HG03139 (cell line): ENCODE measurements at regions not wholly inside any gene's neighbourhood (a gene's known extent, or its start where the extent isn't known, plus 50 kb on each side); places are given as distances from the start of the nearest gene placed in this dataset.
"Not testable (repeated sequence)": the region's sequence is repeated elsewhere in the genome, so short reads cannot be mapped to it uniquely, and the experiment has no call there.

ENCODE experiments used
- ATAC-seq: cut with Tn5 transposase; IDR thresholded peaks from one replicate; pipeline ENCODE4 v1.9.1; 2021; ENCODE audit not compliant: unreplicated experiment

DNA sequence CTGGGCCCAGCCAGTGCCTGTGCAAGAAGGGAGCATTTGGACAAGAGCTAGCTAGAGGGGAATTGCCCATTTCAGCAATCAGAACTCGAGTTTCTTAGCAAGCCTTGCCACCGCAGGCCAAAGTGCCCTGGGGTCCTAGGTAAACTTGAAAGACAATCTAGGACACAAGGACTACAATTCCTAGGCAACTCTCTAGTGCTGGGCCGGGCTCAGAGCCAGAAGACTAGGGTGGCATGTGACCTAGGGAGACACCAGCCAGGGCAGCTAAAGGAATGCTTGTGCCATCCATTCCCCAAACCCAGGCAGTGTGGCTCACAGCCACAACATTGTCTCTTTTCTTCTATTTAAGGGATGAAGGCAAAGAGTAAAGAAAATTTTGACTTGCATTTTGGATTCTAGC lies 205.0 kb downstream of the BMP4 start:
- ATAC-seq: no peak

DNA sequence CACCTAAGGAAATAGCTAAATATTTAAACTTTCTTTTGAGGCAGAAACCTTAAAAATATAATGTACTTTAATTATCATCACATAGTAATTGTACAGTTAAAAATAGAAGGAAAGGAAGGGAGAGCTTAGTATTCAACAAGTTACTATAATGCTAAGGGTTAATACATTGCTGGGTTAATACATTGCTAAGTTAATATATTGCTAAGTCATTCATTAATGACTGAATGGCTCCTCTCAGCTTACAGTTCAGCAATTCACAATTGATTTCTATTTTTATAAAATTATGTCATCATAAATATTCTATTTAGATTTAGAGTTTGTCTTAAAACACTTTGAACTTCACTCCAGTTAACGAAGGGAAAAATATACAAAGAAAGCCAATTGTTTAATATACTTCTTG lies 207.9 kb downstream of the BMP4 start:
- ATAC-seq: no peak

DNA sequence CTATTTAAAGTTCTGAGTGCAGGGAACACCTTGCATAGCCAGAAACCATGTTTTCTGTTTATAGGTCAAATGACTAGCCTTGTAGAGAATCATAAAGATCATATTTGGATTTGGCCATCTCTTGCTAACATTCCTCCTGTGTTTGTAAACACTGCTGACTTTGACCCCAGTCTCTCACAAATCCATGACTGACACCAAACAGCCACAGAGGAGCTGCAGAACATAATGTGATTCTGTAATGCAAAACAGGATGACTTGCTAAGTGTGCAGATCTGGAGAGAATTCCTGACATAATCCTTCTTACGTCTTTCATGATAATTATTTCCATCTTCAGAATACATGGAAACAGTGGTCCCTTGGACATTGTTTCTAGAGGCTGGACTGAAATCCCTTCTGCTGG lies 211.8 kb downstream of the BMP4 start:
- ATAC-seq: no peak

DNA sequence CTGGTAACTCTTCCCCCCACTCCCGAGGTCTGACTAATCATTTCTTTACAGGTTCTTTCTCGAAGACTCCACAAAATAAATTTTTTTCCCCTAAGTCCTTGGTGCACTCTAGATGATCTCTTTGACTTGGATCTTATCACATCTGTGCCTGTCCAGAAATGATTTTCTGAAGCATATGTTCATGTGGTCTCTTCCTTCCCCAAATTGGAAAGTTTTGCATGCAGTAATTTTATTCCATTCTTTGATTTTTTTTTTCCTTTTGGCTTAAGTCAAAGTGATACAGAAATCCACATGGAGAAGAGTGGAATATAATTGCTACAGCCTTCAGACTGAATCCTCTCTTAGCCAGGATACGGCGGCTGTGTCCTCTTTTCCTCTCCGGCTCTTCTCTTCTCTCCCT lies 213.3 kb downstream of the BMP4 start:
- no peak for ATAC-seq

DNA sequence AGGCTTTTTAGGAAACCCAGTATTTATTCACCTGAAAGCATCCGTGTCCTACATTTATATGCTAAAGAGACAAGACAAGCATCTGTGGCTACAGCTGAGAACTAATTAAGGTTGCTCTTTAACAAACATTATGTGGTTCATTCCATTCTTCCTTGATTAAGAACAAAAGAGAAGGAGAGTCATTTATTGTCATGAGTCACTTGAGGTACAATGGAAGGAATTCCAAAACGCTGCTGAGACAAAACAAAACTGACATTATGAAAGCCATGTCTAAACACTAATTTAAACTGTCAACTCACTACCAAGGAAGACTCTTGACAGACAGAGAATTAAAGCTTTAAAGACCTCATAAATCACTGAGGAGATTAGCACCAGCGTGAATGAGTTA lies 214.4 kb downstream of the BMP4 start:
- ATAC-seq: no peak

DNA sequence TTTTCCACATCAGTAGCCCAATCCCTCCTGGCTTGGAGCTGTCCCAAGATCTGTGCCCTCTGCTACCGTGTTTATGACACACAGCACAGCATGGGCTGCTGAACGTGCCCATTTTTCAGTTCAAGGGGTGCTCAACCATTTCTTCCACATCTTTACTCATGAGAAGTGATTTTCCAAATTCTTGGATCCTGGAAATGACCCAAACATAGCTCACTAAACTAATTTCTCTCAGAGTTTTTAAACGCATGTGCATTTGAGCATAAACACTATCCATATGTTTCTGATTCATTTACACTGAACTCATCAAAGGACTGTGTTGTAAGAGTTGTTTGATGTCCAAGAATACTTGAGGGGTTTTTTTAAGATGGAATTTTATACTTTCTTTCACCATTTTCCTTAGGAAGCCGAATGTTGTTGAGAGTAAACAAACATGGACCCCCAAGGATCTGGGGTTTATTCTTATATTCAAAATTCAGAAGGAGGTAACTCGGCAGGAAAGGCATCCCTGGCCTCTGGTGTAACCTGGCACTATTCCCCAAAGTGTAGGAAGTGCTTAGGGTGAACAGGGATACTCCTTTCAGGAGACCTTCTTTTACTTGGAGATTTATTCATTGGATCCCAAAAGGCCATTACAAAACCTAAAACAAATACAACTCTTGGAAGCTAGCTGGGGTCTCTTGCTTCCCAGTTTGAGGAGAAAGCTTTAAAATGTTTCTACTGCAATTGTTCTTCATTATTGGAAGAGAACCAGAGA lies 215.0 kb downstream of the BMP4 start:
- ATAC-seq: no peak

DNA sequence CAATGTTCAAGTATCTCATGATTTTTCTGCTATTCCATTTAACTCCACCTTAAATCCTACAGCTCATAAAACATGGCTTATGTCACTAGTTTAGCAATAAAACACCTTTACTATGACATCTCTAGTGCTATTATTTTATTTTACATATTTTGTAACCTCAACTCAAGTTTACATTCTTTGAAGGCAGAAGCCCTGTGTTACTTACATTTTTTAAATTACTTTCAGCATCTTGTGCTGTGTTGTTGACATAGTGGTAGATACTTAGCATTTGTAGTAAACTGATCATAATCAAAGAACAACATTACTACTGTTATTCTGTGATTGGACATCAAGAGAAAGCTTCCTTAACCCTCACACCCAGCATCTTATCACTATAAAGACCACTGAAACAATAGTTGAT lies 216.1 kb downstream of the BMP4 start:
- no peak for ATAC-seq

DNA sequence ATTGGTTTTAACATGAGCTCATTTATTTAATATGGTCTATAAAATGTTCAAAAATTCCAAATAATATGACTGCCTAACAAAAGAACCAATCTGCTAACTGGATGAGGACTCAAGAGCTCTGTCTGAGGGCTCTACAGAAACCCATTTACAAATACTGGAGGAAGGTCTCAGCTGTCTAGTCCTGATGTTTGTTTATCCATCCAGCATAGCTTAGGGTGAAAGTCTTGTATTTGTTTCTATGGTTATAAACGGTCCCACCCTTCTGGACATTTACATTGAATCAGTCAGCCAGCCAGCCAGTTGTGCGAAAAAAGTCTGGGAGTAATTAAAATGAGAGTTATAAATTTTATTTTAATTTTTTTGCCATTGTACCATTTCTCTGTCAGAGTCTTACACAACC lies 220.7 kb downstream of the BMP4 start:
- ATAC-seq: no peak

DNA sequence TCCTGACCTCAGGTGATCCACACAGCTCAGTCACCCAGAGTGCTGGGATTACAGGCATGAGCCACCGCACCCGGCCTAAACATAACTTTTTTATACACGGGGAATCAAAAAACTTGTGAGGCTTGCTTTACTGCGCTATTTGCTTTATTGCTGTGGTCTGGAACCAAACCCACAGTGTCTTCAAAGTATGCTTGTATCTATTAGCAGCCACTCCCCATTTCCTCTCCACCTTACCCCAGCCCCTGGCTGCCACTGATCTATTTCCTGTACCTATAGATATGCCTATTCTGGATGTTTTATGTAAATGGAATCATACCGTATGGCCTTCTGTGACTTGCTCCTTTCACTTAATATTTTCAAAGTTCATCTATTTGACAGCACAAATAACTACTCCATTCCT lies 233.4 kb downstream of the BMP4 start:
- no peak for ATAC-seq

DNA sequence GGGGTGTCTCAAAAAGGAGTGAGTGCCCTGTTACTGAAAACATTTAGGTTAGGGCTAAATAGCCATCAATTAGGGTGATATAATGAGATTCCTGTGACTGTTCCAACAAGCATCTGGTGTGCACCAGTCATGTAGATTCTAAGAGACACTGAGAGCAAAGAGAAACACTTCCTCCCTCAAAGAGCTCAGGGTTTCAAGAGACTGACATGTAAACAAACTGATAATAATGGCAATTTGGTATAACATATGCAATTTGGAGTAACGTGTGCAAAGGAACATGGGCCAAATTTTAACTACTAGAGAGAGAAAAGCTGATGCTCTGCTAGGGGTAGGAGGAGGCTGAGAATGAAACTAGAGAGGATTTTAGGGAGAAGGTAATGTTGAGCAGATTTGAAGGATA lies 237.1 kb downstream of the BMP4 start:
- no peak for ATAC-seq

DNA sequence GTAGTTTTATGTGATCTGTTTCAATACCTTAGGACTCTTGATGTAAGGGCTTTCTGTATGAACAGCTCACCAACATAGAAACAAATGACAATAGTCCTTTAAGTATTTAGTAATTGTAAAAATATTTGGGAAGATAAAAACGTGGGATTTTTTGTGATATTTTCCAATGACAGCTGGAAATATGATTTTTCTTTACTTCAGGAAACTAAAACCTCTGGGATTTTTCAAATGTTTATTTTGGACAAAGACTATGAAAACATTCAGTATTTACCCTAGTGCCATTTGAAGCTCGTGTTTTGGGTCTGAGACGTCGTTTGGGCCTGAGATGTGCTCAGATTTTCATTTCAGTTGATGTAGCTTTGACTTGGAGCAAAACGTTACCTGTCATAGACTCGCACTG lies 240.0 kb downstream of the BMP4 start:
- no peak for ATAC-seq

DNA sequence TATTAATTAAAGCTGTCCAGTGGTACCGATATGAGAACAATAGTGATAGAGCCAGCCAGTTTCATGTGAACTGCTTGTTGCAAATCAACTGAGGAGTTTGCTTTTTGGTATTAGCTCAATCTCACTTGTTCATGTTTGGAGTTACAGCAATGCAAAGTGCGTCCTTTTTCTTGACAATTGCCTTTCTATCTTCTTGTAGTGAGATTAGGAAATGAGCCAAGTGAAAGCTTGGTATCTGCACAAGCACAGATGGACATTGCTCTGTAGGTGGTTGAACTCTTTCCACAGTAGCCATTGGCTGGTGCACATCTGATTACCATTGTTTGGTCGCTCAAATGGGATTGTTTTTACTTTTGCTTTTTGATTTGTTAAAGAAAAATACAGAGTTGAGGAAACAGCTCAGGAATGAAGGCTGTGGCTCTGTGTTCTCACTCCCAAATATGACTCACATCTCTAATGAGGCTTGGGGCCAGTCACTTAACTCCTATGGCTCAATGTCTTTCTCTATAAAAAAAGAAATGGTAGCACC lies 241.4 kb downstream of the BMP4 start:
- no peak for ATAC-seq

DNA sequence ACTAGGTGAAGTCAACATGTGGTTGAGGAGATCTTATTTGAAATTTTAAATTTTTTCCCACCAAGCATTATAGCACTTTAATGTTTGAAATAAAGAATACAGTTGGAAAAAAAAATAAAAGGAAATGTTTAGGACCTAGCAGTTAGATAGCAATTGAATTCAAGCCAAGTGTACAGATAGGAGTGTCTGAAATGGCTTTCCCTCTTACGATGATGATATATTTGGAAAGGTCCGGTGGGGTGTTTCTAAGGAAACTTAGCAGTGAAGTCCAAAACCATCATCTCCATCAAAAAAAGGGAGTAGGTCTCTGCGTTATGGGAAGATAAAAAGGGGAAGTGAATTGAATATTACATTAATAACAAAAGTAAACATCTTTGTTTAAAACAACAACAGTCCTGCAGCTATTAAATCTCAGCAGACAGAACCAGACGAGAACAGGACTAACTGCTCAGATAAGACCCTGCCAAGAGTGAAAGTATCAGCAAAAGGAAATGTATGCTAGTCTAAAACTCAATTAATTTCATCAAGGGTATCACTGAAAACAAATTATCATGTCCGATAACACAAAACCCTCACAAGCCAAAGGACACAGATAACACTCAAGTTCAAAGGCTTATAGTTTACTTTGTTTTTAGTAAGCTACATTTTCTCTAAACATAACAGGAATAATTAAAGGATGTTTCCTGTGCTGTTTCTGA lies 242.0 kb downstream of the BMP4 start:
- no peak for ATAC-seq

DNA sequence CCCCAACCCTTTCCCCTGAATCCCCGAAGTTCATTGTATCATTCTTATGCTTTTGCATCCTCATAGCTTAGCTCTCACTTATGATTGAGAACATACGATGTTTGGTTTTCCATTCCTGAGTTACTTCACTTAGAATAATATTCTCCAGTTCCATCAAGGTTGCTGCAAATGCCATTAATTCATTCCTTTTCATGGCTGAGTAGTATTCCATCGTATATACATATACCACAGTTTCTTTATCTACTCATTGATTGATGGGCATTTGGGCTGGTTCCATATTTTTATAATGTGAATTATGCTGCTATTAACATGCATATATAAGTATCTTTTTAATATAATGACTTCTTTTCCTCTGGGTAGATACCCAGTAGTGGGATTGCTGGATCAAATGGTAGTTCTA lies 243.7 kb downstream of the BMP4 start:
- not testable (repeated sequence) for ATAC-seq

DNA sequence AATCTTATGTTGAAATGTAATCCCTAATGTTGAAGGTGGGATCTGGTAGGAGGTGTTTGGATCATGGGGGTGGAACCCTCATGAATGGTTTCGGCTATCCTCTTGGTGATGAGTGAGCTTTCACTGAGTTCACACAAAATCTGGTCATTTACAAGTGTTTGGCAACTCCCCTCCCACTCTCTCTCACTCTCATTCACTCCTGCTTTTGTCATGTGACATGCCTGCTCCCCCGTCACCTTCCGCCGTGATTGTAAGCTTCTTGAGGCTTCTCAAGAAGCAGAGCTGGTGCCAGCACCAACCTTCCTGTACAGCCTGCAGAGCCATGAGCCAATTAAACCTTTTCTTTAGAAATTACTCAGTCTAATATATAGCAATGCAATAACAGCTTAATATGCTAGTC lies 245.4 kb downstream of the BMP4 start:
- no peak for ATAC-seq

DNA sequence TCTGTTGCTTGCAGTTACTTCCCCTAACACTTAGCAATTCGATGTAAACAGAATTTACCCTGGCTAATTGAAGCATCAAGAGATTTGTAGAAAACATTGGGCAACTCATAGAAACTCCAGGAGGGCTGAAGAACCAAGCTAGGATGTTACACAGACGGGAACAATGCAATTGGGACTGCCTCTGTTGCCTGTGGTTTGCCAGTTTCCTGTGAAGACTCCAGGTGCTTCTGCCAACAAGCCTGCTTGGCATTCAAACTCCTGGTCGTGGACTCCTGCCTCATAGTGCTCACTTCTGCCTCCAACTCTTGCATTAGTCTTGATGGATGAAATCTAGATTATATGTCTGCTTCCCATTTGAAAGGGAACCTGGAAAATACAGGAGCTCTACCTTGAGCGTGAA lies 246.0 kb downstream of the BMP4 start:
- ATAC-seq: no peak

DNA sequence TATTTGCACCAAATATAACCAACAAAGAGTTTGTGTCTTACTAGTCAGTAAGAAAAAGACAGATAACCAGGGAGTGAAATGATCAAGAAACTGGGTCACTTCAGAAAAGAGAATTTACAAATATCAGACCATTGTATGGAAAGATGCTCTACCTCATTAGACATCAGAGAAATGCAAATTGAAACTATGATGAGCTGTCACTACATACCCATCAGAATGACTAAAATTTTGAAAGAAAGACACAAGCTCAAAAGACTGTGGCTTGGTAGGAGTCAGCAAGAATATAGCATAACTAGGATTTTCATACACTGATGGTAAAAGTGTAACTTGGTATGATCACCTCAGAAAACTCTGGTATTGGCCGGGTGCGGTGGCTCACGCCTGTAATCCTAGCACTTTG lies 247.2 kb downstream of the BMP4 start:
- ATAC-seq: no peak

DNA sequence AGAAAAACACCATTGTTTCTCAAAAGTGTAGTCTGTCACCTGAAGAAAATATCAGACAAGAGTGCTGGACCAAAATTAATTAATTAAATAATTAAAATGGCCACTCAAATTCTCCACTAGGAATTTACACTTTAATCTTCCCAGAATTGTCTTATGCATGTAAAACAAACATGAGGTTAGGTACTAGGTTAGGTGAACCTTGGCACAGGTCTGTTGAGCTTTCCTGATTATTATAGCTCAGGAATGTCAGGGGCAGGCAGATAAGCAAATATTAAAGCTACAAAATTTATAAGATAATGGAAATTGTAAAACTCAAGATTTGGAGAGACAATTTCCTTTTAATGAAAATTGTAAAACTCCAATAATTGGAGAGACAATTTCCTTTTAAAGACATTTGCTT lies 253.2 kb downstream of the BMP4 start:
- no peak for ATAC-seq

DNA sequence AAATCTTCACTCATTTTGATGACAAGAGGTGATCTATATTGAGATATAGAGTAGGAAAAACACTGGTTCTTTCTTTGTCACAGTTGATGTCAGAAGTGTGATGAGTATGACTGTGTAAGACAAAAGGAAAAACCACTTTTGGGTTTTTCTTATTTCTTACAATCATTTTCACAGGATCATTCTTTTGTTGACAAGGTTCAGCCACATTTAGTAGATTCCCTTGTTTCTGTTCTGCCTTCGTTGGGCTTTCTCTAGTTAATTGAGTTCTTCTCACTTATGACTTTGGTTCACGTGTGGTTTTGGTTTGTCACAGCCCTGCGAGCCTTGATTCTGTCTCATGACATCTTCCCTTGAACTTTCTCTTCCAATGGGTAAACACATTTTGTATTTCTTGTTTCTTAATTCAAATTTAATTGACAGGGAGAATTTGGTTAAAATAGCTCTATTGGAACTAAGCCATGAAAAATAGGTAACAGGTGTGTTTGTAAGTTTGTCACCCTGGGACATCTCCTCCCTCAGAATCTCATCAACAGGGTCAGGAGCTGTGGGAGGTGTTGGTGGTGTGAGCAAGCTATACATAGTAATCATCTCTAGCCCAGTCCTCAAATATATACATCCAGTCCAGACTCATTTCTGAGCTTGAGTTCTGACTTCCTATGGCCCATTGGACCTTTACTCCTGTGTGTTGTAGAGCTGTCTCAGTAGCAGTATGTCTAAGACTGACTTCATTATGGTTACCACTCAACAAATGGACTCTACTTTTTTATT lies 255.3 kb downstream of the BMP4 start:
- no peak for ATAC-seq

DNA sequence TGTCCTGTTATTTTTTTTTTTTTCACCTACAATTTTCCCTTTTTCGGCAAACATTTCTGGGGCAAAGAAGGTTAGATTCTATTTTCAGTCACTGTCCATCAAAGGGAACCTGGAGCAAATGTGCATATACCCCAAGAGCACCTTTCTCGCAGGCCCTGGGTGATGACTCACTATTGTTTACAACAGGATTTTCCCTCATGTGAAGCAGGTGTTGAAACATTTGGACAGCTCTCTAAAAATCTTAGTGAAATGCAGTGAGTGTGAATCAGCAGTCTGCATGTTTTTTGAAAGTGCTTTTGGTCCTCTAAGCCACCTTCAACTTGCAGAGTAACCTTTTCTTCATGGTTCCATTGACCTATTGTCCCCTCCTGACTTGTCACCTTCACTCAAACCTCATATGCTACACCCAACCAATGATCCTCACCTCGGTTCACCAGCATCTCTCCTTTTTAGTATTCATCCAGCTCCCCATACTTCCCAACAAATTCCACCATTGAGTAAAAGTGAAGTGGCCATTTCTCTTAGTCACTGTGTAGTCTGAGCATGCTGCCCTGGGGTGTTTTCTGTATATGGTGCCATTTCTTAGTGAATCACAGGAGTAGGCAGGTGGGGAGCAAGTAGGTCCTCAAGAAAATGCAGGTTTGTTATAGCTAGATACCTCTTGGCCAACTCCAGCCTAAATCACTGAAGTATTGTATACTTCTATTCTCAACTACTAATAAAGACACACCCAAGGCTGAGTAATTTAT lies 260.2 kb downstream of the BMP4 start:
- no peak for ATAC-seq

DNA sequence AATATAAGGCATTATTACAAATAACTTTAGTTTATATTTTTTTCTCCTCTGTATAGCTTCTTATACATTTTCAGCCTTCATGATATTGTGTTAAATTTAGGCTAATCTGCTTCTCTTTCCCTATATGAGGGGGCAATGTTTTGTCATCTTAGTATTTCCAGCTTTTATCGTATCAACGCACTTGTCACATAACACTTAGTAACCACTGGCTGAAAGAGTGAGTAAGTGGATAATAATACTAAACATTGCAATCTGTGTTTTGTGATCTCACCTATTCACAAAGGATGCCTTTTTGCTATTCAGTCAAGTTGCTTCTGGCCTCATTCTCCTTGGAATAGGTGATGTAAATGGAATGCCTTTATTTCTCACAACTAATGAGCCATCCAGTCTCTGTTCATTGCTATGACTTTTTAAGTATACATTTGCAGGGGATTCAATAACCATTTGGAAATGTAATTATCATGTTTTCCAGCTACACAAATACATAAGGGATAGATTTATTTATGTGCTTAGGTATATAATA lies 260.9 kb downstream of the BMP4 start:
- ATAC-seq: no peak
